NCI-H748 treated with DMSO at 0.1 percent for 48 hours (cell line): ENCODE measurements at regions not wholly inside any gene's neighbourhood (a gene's known extent, or its start where the extent isn't known, plus 50 kb on each side); places are given as distances from the start of the nearest gene placed in this dataset.

Experiments used
- DNase-seq: peaks from one replicate; lab custom pipeline; 2025; lab: John Stamatoyannopoulos, UW

DNA sequence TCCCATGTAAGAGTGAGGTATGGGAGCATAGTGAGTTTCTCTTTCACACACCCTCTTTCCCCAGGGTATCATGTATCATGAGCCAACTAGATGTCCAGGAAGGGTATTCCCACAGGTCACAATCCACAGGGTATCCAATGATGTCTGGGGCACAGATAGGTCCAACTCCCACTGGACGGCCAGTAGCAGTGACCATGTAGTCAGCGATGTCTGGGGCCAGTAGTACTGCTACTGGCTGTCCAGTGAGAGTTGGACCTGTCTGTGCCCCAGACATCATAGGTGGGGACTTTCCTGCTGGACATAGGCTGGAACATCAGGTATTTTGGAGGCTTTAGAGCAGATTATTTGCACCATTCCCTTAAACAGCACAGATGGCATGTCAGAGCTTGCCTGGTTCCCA is 352.6 kb upstream of the SGCD start:
- no peak for DNase-seq

- DNase-seq: no peak
Observed at GRCh38 chr5:155978850-155979249, 348.1 kb upstream of the SGCD start.

- no peak for DNase-seq
Observed at GRCh38 chr5:155982354-155982753, 344.6 kb upstream of the SGCD start.

DNA sequence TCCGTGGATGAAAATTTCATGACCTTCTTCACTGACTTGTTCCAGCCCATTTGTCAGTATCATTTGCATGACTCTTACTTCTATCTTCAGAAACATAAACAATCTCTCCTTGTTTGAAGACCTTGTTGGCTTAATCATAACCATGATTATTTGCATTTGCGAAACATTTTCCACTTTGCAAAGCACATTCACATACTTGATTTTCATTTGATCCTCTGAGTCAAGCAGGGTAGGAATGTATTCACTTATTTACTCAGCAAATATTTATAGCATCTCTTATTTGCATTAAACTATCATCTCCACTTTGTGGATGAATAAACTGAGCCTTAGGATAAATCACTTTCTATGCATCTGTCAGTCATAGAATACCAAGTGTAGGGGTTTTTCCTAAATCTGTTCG is 343.0 kb upstream of the SGCD start:
- no peak for DNase-seq

DNA sequence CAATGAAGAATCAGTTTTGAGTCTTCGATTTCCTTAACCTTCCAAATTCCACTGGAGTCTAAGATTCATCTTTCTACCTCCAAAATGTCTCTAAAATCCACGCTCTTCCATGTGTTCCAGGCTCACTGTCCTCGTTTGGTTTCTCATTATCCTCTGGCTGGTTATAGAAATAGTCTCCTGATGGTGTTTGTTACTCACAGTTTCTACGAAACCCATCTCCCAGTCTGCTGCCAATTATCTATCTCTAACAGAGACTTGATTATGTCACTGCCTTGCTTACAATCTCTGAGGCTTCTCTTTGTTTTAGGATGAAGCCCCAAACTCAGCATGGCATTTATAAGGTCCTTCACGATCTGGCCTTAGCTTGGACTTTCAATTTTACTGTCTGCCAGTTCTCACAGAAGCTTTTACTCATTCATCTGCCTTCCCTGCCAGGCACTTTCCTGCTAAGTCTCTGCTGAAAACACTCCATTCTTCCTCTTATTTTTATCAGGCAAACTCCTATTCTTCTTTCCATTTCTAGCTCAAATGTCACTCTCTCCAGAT is 339.6 kb upstream of the SGCD start:
- no peak for DNase-seq

DNA sequence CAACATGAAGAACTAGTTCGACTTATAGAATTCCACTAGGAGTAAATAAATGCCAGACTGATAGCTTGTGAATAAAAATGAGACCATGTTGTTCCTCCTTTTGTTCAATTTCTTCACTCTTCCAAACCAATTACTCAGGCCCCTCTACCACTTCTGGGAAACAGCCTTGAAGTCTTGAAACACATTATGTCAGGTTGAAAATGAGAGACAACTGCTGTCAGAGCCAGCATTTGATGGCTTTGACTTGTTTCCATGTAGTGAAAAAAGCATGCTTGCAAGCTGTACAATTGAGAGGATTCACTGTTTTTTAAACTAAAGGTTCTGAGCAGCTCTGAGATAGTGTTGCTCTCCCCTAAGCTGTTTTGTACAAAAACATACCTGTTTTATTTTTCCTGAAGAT is 337.1 kb upstream of the SGCD start:
- no peak for DNase-seq

DNA sequence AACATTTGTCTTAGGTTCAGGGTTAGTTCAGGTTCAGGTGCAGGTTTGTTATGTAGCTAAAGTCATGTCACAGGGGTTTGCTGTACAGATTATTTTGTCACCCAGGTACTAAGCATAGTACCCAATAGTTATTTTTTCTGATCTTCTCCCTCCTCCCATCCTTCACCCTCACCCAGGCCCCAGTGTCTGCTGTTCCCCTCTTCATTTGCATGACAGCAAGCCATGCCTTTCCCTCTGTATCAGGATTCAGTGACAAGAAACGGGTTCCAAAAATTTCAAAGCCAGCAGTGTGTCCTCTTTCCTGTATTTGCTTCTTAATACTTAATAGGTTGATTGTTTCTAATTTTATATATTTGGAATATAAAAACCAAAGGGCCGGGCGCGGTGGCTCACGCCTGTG is 330.8 kb upstream of the SGCD start:
- DNase-seq: no peak

DNA sequence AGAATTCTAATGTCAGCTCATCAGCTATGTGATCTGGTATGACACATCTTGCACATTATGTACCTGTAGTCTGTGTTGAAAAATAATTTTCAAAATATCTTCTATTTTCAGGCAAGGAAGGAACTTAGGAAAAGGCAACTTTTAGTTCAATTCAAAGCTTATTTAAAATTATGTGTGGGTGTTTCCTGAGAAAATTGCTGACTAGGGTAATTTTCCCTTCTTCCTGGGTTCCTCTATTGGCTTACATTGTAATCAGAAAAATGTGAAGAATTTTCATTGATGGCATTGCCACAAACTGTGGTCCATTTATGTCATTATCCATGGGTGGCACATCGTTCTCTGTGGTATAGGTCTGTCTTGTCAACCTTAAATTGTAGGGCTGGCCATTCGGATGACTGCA is 328.7 kb upstream of the SGCD start:
- DNase-seq: no peak

- DNase-seq: no peak
Observed at GRCh38 chr5:156000115-156000514, 326.8 kb upstream of the SGCD start.

GRCh38 chr5:156004754-156005153 is 322.2 kb upstream of the SGCD start:
- no peak for DNase-seq

GRCh38 chr5:156006026-156006647 is 320.8 kb upstream of the SGCD start:
- DNase-seq: no peak

GRCh38 chr5:156008844-156009243 is 318.1 kb upstream of the SGCD start:
- no peak for DNase-seq

DNA sequence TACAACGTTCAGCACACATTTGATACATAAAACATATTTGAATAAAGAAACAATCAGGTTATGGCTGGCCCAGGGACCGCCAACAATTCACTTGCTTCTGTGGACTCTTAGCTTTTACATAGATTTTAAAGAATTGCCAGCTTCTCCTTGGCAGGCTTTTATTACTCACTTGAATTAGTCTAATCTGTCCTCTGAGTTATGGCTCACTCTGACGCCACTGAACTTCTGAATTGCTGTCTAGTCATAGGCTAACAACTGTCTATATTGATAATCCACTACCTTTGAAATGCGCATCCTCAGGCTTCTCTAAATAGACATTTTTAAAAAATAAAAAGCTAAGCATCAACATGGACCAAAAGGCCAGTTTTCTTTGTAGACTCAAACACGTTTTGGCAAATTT is 317.4 kb upstream of the SGCD start:
- no peak for DNase-seq

DNA sequence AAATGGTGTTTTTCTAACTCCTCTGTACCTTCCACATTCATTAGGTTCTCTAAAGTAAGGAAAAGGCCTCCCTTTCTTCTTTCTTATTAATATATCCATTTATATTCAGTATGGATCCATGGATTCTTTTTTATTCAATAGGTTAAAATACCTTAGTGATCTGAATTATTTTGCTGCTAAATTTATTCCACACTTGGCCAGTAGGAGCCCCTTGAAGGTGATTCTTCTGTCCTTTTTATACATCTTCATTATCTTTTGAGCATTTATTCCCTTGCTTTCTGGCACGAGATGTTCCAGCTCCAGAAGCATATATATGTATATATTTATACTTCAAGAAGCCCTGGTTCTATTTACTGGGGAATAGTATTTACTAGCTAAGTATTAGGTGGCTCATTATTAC is 311.8 kb upstream of the SGCD start:
- DNase-seq: no peak

- DNase-seq: no peak
Observed at GRCh38 chr5:156019130-156019529, 307.8 kb upstream of the SGCD start.

GRCh38 chr5:156019571-156020180 is 307.3 kb upstream of the SGCD start:
- DNase-seq: no peak

DNA sequence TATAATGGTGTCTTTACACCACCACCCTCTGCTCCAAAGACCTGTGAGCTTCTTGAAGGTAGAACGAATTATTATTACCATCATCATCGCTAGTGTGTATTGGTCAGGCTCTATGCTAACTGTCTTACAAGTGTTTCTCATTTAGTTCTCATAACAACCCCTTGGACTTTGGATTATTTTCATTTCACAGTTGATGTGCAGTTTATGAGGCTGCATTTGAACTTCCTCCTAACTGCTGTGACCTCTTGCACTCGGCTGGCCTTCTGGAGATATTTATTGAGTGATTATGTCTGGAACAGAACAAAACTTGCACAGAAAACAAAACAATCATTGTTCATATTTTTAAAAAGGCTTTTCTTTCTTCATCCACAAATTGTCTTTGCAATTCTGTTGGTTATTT is 306.3 kb upstream of the SGCD start:
- no peak for DNase-seq

DNA sequence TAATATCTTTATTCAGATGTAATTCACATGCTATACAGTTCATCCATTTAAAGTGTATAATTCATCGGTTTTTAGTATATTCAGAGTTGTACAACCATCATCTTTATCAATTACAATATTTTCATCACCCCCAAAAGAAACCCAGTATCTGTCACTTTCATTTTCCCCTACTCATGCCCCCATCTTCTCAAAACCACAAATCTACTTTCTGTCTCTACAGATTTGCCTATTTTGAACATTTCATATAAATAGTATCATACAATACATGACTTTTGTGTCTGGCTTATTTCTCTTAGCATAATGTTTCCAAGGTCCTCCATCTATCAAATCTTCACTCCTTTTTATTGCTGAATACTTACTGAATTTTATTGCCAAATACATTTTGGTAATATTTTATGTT is 305.1 kb upstream of the SGCD start:
- no peak for DNase-seq

DNA sequence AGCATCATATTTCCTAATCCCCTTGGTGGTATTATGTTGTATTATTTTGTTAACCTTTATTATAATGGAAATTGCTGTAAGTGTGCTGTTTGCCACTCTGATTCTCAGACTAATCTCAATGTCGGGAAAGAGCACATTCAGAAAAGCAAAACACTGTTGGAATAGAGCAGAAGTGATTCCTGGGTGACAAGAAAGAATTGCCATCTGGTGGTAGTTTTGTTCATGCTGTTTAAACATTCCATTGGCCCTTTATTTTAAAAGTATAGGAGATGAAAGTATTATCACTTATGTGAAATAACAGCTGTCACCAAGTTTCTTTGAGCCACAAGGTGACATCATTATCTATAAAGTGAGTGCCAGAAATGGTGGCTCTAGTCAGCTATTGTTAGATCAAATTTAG is 301.3 kb upstream of the SGCD start:
- no peak for DNase-seq

- no peak for DNase-seq
Observed at GRCh38 chr5:156031181-156031580, 295.8 kb upstream of the SGCD start.

DNA sequence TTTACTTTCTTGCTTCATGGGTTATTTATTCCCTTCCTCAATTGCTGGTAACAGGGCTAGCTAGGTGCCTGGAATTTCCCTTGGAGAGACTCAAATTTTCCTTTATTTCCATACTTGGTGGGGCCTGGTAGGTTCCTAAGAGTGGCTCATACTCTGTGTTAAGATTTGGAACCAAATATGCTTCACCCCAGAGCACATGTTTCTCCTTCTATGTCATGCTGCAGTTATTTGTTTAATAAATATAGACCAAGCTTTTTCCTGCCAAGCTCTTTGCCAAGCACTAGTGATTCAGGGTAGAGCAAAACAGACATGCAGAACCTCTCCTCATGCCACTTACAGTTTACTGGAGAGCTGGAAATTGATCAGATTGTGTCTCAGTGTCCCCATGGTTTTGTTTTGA is 290.3 kb upstream of the SGCD start:
- DNase-seq: no peak

DNA sequence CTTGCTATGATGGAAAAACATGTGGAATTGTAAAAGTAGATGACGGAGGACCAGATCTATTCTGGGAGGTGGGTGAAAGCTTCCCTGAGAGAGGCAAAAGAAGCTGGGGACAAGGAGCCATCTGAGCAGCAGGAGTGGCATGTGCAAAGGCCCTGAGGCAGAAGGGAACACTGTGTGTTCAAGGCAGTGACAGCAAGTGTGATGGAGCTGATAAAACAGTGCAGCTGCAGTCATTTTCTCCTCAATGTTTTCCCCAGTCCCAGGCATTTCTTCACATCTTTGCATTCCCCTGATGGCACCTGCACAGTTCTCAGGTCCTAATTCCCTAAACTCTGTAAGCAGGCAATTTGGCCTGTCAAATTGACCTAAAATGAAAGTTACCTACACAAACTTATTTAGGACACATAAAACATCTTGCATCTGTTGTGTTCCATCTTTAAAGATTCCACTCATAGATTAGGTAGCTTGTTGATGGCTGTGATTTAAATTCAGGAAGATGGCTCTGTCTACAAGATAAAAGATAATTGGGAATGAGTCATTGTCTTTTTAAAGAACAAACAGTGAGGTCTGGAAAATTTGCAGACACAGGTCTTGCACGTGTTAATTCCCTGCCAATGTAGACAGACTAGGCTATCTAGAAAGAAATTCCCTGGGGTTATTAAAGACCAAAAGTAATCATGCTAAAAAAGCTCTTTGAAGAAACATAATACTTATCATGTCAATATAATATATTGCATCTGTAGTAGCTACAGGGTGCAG is 289.6 kb upstream of the SGCD start:
- no peak for DNase-seq

- no peak for DNase-seq
Observed at GRCh38 chr5:156042726-156043125, 284.2 kb upstream of the SGCD start.
